ACC112 (cell line): ENCODE measurements at regions not wholly inside any gene's neighbourhood (a gene's known extent, or its start where the extent isn't known, plus 50 kb on each side); places are given as distances from the start of the nearest gene placed in this dataset.

Source experiments
- H2AFZ ChIP-seq: fragments of 200-600 bp; sonication (generic); one replicate; pipeline ENCODE4 v1.6.0; 2017; ENCODE audit warnings: antibody characterized with exemption, low read length; ENCODE audit not compliant: unreplicated experiment
- H3K27ac ChIP-seq: fragments of 200-600 bp; sonication (generic); 2 replicates; pipeline ENCODE4 v1.5.1; 2014; ENCODE audit warnings: low read depth, mild to moderate bottlenecking, antibody characterized with exemption, low read length, moderate library complexity
- H3K27me3 ChIP-seq: fragments of 200-600 bp; sonication (generic); 2 replicates; pipeline ENCODE4 v1.6.1; 2014; ENCODE audit warnings: mild to moderate bottlenecking, antibody characterized with exemption, low read length, moderate library complexity, mixed read lengths; ENCODE audit not compliant: insufficient read depth
- H3K36me3 ChIP-seq: fragments of 200-600 bp; sonication (generic); 2 replicates; pipeline ENCODE4 v1.6.1; 2016; ENCODE audit warnings: mild to moderate bottlenecking, antibody characterized with exemption, low read length, moderate library complexity, mixed read lengths; ENCODE audit not compliant: insufficient read depth
- H3K4me1 ChIP-seq: fragments of 200-600 bp; sonication (generic); one replicate; pipeline ENCODE4 v1.6.1; 2016; ENCODE audit warnings: low read length, mixed read lengths; ENCODE audit not compliant: insufficient read depth, unreplicated experiment, control insufficient read depth
- H3K4me3 ChIP-seq: fragments of 200-600 bp; sonication (generic); 2 replicates; pipeline ENCODE4 v1.5.1; 2014; ENCODE audit warnings: mild to moderate bottlenecking, low read depth, low read length
- H3K79me2 ChIP-seq: fragments of 200-600 bp; sonication (generic); one replicate; pipeline ENCODE4 v1.6.0; 2016; ENCODE audit warnings: low read length; ENCODE audit not compliant: control insufficient read depth, unreplicated experiment, insufficient read depth

- H3K4me1 ChIP-seq: no peaks in the 10 kb centered on the region
Observed at GRCh38 chr18:57920036-57920435, 116.9 kb upstream of the ATP8B1 start.

GRCh38 chr18:57918601-57919000 is 115.5 kb upstream of the ATP8B1 start:
- H3K36me3 ChIP-seq: no peaks in the 10 kb centered on the region
- no peaks in the 10 kb centered on the region for H3K27me3 ChIP-seq
- H3K27ac ChIP-seq: no peak overlapping the region
- no peak overlapping the region for H3K4me3 ChIP-seq
- H3K4me1 ChIP-seq: no peaks in the 10 kb centered on the region
- no peaks in the 10 kb centered on the region for H3K79me2 ChIP-seq
- H2AFZ ChIP-seq: no peak overlapping the region

More at GRCh38 chr18:57920036-57920435, 116.9 kb upstream of the ATP8B1 start:
- H2AFZ ChIP-seq: no peak overlapping the region
- no peaks in the 10 kb centered on the region for H3K27me3 ChIP-seq
- no peaks in the 10 kb centered on the region for H3K36me3 ChIP-seq
- H3K4me3 ChIP-seq: no peak overlapping the region
- no peak overlapping the region for H3K27ac ChIP-seq
- H3K79me2 ChIP-seq: no peaks in the 10 kb centered on the region

- Histone ChIP-seq H3K79me2 (no peaks in the 10 kb centered on the region), H3K4me3 (no peak overlapping the region), H3K36me3 (no peaks in the 10 kb centered on the region), H2AFZ (no peak overlapping the region), H3K27me3 (no peaks in the 10 kb centered on the region), H3K4me1 (no peaks in the 10 kb centered on the region), H3K27ac (no peak overlapping the region)
Observed at GRCh38 chr18:57916684-57917083, 113.6 kb upstream of the ATP8B1 start.

GRCh38 chr18:57915865-57916582 is 112.9 kb upstream of the ATP8B1 start:
- Histone ChIP-seq H3K27me3 (no peaks in the 10 kb centered on the region), H3K4me1 (no peaks in the 10 kb centered on the region), H3K79me2 (no peaks in the 10 kb centered on the region), H3K36me3 (no peaks in the 10 kb centered on the region), H3K27ac (no peak overlapping the region), H3K4me3 (no peak overlapping the region), H2AFZ (no peak overlapping the region)

GRCh38 chr18:57915248-57915647 is 112.1 kb upstream of the ATP8B1 start:
- Histone ChIP-seq H3K4me3 (no peak overlapping the region), H2AFZ (no peak overlapping the region), H3K4me1 (no peaks in the 10 kb centered on the region), H3K36me3 (no peaks in the 10 kb centered on the region), H3K79me2 (no peaks in the 10 kb centered on the region), H3K27ac (no peak overlapping the region), H3K27me3 (no peaks in the 10 kb centered on the region)

- Histone ChIP-seq H3K4me3 (no peak overlapping the region), H3K27me3 (no peaks in the 10 kb centered on the region), H3K4me1 (no peaks in the 10 kb centered on the region), H3K27ac (no peak overlapping the region), H2AFZ (no peak overlapping the region), H3K36me3 (no peaks in the 10 kb centered on the region), H3K79me2 (no peaks in the 10 kb centered on the region)
Observed at GRCh38 chr18:57913686-57914085, 110.6 kb upstream of the ATP8B1 start.

- no peaks in the 10 kb centered on the region for H3K27me3 ChIP-seq
- no peak overlapping the region for H2AFZ ChIP-seq
- no peaks in the 10 kb centered on the region for H3K36me3 ChIP-seq
- no peaks in the 10 kb centered on the region for H3K79me2 ChIP-seq
- H3K4me1 ChIP-seq: no peaks in the 10 kb centered on the region
- H3K4me3 ChIP-seq: no peak overlapping the region
- H3K27ac ChIP-seq: no peak overlapping the region
Observed at GRCh38 chr18:57910817-57911216, 107.7 kb upstream of the ATP8B1 start.

GRCh38 chr18:57910134-57910533 is 107.0 kb upstream of the ATP8B1 start:
- no peaks in the 10 kb centered on the region for H3K4me1 ChIP-seq

GRCh38 chr18:57909620-57910019 is 106.5 kb upstream of the ATP8B1 start:
- Histone ChIP-seq H3K79me2 (no peaks in the 10 kb centered on the region), H3K4me1 (no peaks in the 10 kb centered on the region), H3K4me3 (no peak overlapping the region), H3K36me3 (no peaks in the 10 kb centered on the region), H3K27me3 (no peaks in the 10 kb centered on the region), H3K27ac (no peak overlapping the region), H2AFZ (no peak overlapping the region)

More at GRCh38 chr18:57910134-57910533, 107.0 kb upstream of the ATP8B1 start:
- H3K27me3 ChIP-seq: no peaks in the 10 kb centered on the region
- H3K36me3 ChIP-seq: no peaks in the 10 kb centered on the region
- H2AFZ ChIP-seq: no peak overlapping the region
- H3K79me2 ChIP-seq: no peaks in the 10 kb centered on the region
- no peak overlapping the region for H3K27ac ChIP-seq
- H3K4me3 ChIP-seq: no peak overlapping the region

GRCh38 chr18:57908092-57908491 is 105.0 kb upstream of the ATP8B1 start:
- H3K79me2 ChIP-seq: no peaks in the 10 kb centered on the region
- H3K27me3 ChIP-seq: no peaks in the 10 kb centered on the region
- H3K4me1 ChIP-seq: no peaks in the 10 kb centered on the region
- H3K27ac ChIP-seq: no peak overlapping the region
- H3K4me3 ChIP-seq: no peak overlapping the region
- H3K36me3 ChIP-seq: no peaks in the 10 kb centered on the region
- no peak overlapping the region for H2AFZ ChIP-seq

GRCh38 chr18:57907550-57907949 is 104.4 kb upstream of the ATP8B1 start:
- H3K4me1 ChIP-seq: no peaks in the 10 kb centered on the region
- H3K27ac ChIP-seq: no peak overlapping the region
- no peaks in the 10 kb centered on the region for H3K79me2 ChIP-seq
- H3K27me3 ChIP-seq: no peaks in the 10 kb centered on the region
- no peak overlapping the region for H3K4me3 ChIP-seq
- no peak overlapping the region for H2AFZ ChIP-seq
- no peaks in the 10 kb centered on the region for H3K36me3 ChIP-seq
